GM21367 (cell line): ENCODE measurements at regions not wholly inside any gene's neighbourhood (a gene's known extent, or its start where the extent isn't known, plus 50 kb on each side); places are given as distances from the start of the nearest gene placed in this dataset.
A peak's percentile ranks its signal among the peaks of the same experiment; 100 is the strongest.
"Not testable (repeated sequence)": the region's sequence is repeated elsewhere in the genome, so short reads cannot be mapped to it uniquely, and the experiment has no call there.

ENCODE experiments used
- ATAC-seq: cut with Tn5 transposase; IDR thresholded peaks from one replicate; pipeline ENCODE4 v1.9.1; 2021; ENCODE audit not compliant: unreplicated experiment

DNA sequence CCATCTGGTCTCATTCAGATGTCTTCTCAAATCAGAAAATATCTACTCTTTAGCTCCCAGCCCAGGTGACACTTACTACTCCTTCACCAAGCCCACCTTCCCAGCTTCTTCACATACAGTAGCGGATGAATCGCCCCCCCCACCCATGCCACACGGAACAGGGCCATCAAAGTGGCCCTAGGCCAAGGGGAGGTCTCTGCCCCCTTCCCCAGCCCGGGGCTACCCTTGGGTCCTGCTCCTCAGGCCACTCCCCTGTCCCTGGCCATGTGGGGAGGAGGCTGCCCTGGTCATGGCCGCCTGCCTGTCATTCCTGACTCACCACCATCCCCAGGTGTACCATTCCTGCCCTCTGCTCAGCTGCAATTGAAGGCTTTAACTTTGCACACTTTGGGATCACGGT lies 142.8 kb downstream of the NECTIN1 start:
- ATAC-seq: no peak

DNA sequence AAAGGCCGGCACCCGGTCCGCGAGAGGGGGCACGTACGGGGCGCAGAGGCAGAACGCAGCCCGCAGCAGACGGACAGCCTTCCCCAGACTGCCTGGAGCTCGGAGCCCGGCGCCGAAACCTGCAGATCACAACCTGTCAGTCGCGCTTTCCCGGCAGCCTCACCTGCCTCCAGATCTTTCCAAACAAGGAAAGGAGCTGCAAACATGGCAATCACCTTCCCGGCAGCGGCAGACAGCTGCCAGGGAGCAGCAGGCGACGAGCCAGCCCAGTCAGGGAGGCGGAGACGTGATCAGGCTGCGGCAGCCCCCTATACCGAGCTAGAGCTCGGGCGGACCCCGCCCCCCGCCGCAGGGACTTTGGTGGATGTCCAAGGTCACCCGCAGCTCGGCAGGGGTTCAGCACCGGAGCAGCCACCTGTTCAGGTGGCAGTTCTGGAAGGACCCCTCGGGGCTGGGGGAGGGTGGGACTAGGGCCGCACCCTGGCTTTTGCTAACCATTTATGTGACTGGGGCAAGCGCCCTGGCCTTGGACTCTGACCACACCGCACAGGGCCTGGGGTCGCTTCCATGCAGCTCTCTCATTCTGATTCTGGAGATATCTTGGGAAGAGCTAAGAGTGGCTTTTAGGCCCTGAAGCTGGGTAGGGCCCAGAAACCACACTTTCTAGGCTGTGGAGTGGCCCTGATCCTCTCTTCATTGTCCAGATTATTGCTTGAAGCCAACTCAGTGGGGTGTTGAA lies 143.8 kb downstream of the NECTIN1 start:
- ATAC-seq: no peak

DNA sequence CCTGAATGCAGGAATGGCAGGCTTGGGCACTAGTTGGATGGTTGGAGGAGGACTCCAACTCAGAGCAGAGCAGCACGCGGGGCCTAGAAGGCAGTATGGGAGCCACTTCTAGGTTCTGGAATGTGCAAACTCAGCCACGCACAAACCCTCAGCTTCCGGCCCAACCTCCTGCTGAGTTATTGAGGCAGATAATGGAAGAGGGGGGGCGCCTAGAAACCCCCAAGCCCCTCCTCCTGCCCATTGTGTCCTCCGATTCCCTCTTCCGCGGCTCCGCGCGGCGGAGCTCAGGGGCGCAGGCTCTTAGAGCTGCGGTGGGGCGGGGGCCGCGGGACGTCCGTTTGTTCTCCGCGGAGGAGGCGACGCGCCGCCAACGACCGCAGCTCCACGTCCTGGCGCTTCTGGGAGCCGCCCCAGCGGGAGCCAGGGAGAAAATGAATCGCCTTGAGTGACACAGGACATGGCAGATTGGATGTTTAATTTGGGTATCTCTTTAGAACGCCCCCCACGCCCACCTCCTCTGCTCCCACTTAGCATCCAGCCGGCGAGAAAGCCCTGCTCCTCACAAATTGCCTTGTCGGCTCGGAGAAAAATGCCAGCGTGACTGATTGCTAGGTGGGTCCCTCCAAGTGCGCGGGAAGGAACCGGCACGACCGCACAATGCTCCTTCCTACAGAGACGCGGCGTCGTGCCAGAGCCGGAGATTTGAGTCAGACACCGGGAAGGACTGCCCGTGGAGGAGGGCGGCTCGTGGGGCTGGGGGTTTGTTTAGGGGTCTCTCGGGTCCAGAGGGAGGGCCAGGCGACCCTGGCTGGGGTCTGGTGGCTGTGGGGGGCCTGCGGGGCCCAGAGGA lies 144.6 kb downstream of the NECTIN1 start:
- ATAC-seq: no peak

DNA sequence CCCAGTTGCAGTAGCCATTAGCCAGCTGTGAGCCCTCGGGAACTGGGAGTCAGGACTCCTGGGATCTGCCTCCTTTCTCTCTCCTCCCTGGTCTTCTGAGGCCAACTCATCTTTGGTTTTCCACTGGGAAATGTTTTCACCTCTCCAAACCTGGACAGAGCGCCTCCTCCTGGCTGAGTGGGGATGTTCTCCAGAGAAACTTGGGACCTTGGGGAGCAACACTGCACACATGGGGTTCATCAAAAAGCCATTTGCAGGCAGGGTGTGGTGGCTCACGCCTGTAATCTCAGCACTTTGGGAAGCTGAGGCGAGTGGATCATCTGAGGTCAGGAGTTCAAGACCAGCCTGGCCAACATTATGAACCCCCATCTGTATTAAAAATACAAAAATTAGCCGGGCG lies 145.4 kb downstream of the NECTIN1 start:
- ATAC-seq: no peak

DNA sequence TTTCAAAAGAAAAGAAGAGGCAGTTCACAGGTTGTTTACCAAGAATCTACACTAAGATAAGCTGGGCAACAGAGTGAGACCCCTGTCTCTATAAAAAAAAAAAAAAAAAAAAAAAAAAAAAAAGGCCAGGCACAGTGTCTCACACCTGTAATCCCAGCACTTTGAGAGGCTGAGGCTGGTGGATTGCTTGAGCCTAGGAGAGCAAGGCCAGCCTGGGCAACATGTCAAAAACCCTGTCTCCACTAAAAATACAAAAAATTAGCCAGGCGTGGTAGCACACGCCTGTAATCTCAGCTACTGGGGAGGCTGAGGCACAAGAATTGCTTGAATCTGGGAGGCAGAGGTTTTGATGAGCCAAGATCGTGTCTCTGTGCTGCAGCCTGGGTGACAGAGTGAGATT lies 147.6 kb downstream of the NECTIN1 start:
- not testable (repeated sequence) for ATAC-seq

DNA sequence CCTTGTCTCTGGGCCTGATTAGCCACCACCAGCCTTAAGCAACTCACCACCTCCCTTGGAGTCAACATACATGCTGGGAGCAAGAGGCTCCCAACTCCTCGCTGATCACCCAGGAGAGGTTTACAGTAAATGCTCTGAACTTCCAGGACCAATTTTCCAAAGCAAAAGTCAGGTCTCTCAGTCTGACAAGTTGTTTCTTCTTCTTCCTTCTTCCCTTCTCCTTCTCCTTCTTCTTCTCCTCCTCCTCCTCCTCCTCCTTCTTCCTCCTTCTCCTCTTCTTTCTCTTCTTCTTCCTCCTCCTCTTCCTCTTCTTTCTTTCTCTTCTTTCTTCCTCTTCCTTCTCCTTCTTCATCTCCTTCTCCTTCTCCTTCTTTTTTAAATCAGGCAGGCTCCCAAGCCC lies 148.2 kb downstream of the NECTIN1 start:
- no peak for ATAC-seq

DNA sequence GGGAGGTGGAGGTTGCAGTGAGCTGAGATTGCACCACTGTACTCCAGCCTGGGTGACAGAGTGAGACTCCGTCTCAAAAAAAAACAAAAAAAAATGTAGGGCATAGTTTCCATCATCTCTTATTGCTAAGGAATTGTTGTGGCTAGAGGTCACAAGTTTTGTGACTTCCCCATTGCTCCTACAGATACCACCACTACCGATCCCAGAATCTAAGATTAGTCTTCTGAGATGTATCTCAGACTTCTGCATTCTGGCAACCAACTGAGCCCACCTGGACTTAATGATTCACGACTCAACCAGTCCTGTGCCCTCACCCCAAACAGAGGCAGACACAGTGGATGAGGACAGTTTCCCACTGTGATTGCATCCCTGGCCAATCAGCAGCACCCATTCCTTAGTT lies 148.9 kb downstream of the NECTIN1 start:
- no peak for ATAC-seq

DNA sequence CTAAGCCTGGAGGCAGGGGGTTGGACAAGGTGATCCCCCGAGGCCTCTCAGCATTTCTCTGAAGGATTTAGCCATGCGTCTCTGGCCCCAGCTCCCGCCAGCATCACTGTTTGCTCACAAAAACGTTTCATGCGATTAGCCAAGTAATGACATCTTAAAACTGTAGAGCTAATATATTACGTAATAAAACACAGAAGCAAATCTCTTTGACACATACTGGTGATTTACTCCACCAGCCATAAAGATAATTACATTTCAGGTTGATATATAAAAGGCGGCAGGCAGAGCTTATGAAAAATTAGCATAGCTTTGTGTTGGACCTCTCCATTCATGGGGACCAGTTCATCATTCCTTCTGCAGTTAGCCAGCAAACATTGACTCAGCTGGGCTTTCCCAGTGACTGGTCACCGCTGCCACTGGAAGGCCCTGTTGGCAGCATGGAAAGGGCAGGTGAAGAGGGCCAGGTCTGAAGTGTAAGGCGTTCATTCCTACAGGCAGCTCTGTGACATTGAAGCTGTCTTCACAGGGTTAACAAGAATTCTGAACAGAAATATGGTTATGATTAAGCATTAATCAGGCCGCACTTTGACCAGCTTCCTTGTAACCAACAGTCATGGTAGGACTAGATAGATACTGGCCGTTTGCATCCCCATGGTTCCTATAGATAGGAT lies 150.3 kb downstream of the NECTIN1 start:
- ATAC-seq: no peak

DNA sequence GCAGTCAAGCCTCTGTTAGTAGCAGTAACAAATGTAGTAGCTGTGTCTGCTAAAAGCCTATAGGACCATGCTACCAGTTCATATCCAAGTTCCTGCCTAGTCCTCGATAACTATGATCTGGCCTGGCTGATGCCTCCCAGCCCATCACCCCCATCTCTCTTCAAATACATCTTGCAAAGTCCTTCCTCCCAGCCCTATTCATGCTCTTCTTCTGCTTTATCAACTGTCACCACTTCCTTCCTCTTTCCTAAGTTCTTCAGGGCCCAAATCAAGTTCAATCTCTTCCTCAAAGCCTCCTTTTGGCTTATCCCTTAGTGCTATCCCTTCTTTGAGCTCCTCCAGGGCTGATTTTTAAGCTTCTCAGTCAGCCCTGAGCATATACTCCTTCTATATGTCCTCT lies 150.9 kb upstream of the THY1 start:
- no peak for ATAC-seq

DNA sequence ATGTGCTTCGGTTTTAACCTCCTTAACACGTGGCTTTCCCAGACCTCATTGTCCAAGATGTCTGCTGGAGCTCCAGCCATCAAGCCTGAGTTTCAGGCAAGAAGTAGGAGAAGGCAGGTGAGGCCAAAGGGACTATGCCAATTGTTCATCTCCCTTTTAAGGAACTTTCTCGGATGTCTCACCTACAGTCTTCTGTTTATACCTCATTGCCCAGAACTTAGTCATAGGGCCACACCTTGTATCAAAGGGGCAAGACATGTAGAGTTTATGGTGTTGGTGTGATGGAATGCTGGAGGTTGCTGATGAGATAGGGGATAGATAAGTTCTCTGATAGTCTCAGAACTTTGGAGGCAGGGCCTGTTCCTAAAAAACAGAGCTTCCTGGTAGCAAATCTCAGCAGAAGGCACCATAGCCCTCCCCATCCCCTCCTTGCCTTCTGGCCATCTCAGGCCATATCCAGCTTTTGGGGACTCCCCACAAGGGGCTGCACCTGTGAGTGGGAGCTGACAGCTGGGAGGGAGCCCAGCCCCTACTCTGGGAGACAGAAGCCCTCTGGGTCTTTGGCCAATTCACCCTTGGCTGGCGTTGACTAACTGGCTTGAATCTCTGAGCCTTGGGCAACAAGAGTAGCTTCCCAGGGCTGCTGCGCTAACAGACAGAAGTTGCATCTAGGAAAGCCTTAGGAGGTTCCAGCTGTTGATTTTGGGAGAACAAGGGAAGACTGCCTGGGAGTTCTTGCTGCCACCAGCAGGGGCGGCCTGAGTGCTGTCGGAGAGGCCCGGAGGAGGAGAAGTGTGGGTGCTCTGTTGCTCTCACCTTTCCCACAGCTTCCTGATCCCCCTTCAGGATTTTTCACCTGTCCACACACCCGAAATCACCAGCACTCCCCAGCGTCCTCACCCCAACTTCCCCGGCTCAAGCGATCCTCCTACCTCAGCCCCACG lies 149.8 kb upstream of the THY1 start:
- no peak for ATAC-seq

DNA sequence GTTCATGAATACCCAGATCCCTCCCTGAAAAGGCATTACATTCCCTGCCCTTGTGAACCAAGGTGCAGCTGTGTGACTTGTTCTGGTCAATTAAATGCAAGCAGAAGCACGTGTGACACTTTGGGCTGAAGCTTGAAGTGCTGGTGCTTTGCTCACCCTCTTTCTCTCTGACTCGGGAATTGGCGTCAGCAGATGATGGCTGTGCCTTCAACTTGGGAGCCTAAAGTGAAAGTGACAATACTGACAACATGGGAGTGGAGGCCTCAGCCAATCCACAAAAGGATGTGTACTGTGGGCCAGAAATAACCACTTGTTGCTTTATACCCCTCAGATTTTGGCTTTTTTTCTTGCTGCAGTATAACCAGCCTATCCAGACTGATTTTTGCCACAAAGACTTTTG lies 148.3 kb upstream of the THY1 start:
- ATAC-seq: no peak

DNA sequence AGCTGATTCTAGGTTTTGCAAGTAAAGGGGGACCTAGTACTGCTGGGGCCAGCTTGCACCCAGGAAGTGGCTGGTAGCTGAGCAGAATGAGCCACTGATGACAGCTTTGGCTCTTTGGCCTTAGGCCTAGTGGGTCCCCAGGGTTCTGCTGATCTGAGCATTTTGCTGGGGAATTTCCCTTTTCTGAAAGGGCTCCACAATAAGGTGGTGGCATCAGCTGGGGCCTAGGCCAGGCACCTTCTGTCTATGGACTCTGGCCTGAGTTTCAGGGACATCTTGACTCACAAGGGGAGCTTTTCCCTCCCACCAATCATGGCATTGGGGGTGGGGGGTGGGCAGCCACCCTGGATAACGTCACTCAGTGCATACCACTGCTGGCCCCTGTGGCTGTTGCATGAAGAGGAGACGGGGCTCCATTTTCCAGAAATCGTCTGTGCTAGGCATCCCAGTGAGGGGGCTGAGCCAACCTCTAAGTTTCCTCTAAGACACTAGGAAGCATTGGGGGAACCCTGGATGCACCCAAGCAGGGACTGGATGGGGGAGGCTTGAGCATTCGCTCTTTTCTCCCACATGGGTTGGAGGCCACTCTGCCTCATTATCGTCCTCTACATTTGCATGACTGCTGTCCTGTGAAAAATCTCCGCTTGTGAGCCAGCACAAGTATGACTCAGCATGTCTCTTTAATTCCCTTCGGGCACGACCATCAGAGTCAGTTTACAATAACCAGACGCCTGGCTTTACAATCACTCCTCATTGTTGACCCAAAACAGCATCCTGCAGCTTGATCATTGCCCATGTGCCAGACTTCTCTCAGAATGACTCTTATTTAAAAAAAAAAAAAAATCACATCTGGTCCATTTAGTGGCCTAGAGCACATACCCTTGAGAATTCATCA lies 145.0 kb upstream of the THY1 start:
- ATAC-seq: peak; percentile 61

DNA sequence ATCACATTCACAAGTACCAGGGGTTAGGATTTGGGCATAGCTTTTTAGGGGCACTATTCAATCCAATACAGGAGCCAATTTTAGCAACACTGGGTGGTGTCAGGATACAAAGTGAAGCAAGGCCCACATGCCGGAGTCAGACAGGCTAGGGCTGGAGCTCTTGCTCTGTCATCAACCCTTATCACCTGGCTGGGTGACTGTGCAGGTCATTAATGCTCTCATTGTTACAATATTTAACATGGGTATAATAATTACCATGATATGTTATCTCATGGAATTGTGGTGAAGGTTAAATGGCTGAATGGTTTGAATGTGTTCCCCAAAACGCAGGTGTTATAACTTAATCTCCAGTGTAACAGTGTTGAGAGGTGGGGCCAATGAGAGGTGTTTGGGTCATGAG lies 143.3 kb upstream of the THY1 start:
- ATAC-seq: no peak

DNA sequence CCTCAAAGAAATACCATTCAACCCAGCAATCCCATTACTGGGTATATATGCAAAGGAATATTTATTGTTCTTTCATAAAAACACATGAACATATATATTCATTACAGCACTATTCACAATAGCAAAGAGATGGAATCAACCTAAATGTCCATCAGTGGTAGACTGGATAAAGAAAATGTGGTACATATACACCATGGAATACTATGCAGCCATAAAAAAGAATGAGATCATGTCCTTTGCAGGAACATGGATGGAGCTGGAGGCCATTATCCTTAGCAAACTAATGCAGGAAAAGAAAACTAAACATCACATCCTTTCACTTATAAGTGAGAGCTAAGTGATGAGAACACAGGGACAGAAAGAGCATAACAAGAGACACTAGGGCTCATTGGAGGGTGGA lies 142.7 kb upstream of the THY1 start:
- ATAC-seq: not testable (repeated sequence)

DNA sequence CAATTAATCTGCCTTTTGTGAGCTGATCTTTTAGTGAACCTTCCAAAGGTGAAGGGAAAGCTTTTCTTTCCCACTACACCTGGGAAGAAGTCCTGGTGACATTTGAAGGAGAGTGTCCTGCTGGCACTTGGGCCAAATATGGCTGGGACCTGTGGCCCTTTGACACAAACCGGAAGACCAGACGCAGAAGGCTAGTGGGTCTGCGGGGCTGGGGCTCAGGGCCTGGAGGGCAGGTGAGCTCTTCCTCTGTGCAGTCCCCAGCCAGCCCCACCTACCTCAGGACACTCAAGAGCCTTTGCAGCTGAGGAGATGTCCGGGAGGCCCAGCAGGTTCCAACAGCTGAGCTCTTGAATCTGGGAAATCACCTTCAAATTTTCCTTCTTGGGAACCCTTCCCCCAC lies 138.0 kb upstream of the THY1 start:
- ATAC-seq: no peak

DNA sequence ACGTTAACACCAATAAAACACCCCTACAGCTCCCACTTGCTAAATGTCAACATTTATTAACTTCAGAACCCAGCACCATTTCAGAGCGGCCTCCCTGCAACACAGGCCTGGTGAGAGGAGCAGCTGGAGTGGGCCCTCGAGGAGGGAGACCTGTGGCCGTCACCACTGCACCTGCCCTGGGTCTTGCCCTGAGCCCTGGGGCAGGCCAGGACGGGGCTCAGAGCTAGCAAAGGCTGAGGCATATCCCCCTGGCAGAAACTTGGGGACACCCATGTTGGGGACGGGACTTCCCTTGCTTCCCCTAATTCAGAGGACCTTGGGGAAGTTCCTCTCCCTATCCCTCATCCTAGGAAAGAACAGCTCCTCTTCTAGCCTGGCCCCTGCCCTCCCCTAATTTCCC lies 137.3 kb upstream of the THY1 start:
- no peak for ATAC-seq

DNA sequence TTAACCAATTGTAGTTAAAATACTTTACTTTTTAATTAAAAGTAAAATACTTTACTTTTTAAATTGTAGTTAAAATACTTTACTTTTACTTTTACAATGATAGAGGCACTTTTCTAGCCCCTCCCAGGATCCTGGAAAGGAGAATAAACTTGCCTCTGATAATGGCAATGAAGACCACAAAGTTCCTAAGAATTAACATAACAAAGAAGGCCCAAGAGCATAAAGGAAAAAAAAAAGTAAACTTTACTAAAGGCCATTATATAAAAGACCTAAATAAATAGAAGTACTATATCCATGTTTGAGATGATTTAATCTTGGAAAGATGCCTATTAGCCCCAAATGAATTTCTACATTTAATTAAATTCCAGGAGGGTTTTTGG lies 129.1 kb upstream of the THY1 start:
- no peak for ATAC-seq

DNA sequence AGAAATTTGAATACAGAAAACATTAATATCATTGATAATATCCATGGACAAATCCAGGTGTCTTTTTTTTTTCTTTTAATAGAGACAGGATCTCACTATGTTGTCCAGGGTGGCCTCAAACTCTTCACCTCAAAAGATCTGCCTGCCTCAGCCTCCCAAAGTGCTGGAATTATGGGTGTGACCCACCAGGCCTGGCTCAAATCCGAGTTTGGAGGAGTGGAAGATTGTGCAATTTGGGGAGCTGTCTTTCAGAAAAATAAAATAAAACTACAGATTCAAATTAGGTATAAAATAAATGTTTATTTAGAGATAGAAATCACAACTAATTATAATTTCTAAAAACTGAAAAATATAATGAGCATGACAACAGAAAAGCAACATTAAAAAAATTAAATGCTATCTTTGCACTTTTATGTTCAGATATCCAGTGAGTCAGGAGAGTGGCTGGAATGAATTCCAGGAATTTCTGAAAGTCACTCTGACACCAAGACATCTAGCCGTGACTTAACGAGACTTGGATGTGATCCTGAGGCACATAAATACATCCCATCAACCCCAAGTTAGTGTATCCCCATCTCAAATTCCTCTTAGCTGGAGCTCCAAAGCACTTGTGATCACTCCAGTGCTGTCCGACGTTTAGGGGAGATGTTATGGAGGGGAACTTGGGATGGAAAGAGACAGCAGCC lies 128.6 kb upstream of the THY1 start:
- ATAC-seq: no peak

DNA sequence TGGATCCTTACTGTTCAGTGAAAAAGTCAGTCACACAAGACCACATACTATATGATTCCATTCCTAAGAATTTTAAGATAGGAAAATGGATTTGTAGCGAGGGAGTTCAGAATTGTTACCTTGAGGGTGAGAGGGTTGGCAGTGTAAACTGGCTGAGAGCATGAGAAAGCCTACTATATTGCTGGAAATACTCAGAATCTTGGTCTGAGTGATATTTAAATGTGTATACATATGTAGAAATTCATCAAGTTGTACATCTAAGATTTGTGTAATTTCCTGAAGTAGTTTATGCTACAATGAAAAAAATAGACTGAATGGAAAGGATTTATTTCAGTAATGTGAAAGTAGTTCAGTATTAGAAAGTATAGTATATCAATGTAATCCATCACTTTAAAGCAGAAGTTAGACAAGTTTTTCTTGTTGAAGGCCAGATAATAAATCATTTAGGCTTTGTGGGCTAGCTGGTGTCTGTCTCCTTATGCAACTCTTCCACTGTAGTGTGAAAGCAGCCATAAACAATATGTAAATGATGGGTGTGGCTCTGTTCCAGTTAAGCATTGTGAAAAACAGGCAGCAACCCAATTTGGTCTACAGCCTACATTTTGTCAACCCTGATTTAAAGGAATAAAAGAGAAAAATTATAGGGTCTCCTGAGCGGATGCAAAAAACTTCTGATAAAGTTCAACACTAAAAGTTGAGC lies 127.2 kb upstream of the THY1 start:
- no peak for ATAC-seq
